ENCODE measurements at regions not wholly inside any gene's neighbourhood (a gene's known extent, or its start where the extent isn't known, plus 50 kb on each side); places are given as distances from the start of the nearest gene placed in this dataset.

- Histone ChIP-seq H3K4me3 (ENCODE audit: low read depth in 2 of 2, low read length in 2 of 2) (no peak overlapping the region), H3K27ac (ENCODE audit: low read length) (no peak overlapping the region), H3K9me3 (ENCODE audit: control insufficient read depth, insufficient read depth, low read depth, low read length) (no peaks in the 10 kb centered on the region), H3K4me1 (ENCODE audit: control insufficient read depth, insufficient read depth, low read length) (no peaks in the 10 kb centered on the region), H3K27me3 (ENCODE audit: control insufficient read depth, insufficient read depth, low read length) (no peaks in the 10 kb centered on the region), H3K36me3 (ENCODE audit: control insufficient read depth, insufficient read depth, low read length) (no peaks in the 10 kb centered on the region)
- CTCF ChIA-PET, result no interaction called here
- ATAC-seq (no peak), DNase-seq (ENCODE audit: low read depth, low spot score) (no peak)
- intact Hi-C loops (cut with micrococcal nuclease; ENCODE audit: unreplicated experiment) (no loop called here), in situ Hi-C loops (cut with HindIII; ENCODE audit: low pct_unique_long_range_greater_than_20kb, low sequenced_read_pairs) (no loop called here)
- POLR2A ChIA-PET, result no interaction called here
- TF ChIP-seq CTCF (IDR thresholded peaks at IDR 0.05) (no peak), SIN3A (IDR thresholded peaks at IDR 0.05; ENCODE audit: borderline replicate concordance, insufficient read depth, low read depth, low read length) (no peak), POLR2AphosphoS5 (IDR thresholded peaks at IDR 0.05; ENCODE audit: low read depth, low read length) (no peak), TCF7L2 (IDR thresholded peaks at IDR 0.05; ENCODE audit: low read depth, low read length) (no peak), REST (IDR thresholded peaks at IDR 0.05; ENCODE audit: insufficient read depth in 1 of 2, low read depth in 2 of 2, low read length in 1 of 2) (no peak)
- no TSS peak for BruUV-seq (replicated peaks)
Measured at GRCh38 chr15:38826880-38827279, 262.3 kb upstream of the RASGRP1 start.

GRCh38 chr15:38828031-38828532 is 263.5 kb upstream of the RASGRP1 start:
- in situ Hi-C loops (cut with HindIII; ENCODE audit: low pct_unique_long_range_greater_than_20kb, low sequenced_read_pairs), result no loop called here
- intact Hi-C loops (cut with micrococcal nuclease; ENCODE audit: unreplicated experiment), result no loop called here
- no peaks in the 10 kb centered on the region for H3K36me3 ChIP-seq (ENCODE audit: control insufficient read depth, insufficient read depth, low read length)
- no peak for DNase-seq (ENCODE audit: low read depth, low spot score)
- no TSS peak for BruUV-seq (replicated peaks)
- ATAC-seq, result no peak
- no peaks in the 10 kb centered on the region for H3K4me1 ChIP-seq (ENCODE audit: control insufficient read depth, insufficient read depth, low read length)
- TF ChIP-seq CTCF (IDR thresholded peaks at IDR 0.05) (no peak), TCF7L2 (IDR thresholded peaks at IDR 0.05; ENCODE audit: low read depth, low read length) (no peak), SIN3A (IDR thresholded peaks at IDR 0.05; ENCODE audit: borderline replicate concordance, insufficient read depth, low read depth, low read length) (no peak), REST (IDR thresholded peaks at IDR 0.05; ENCODE audit: insufficient read depth in 1 of 2, low read depth in 2 of 2, low read length in 1 of 2) (no peak), POLR2AphosphoS5 (IDR thresholded peaks at IDR 0.05; ENCODE audit: low read depth, low read length) (no peak)
- ChIA-PET POLR2A (no interaction called here), CTCF (no interaction called here)
- H3K27me3 ChIP-seq (ENCODE audit: control insufficient read depth, insufficient read depth, low read length), result no peaks in the 10 kb centered on the region
- H3K27ac ChIP-seq (ENCODE audit: low read length), result no peak overlapping the region
- no peak overlapping the region for H3K4me3 ChIP-seq (ENCODE audit: low read depth in 2 of 2, low read length in 2 of 2)
- no peaks in the 10 kb centered on the region for H3K9me3 ChIP-seq (ENCODE audit: control insufficient read depth, insufficient read depth, low read depth, low read length)

All from Panc1 (cell line).